H1 (cell line): ENCODE measurements at regions not wholly inside any gene's neighbourhood (a gene's known extent, or its start where the extent isn't known, plus 50 kb on each side); places are given as distances from the start of the nearest gene placed in this dataset.

Source experiments
- ASH2L ChIP-seq: fragments of 200-600, 300-600 bp; sonication (generic); IDR thresholded peaks from one replicate; pipeline ENCODE4 v1.7.1; 2017; ENCODE audit warnings: low read length
- ATF3 ChIP-seq: IDR thresholded peaks from 2 replicates; pipeline ENCODE4 v1.6.1; 2011; ENCODE audit warnings: low read depth, mild to moderate bottlenecking, low read length; ENCODE audit not compliant: insufficient read depth
- CBX8 ChIP-seq: fragments of 300-800, 300-1000 bp; sonication (generic); IDR thresholded peaks from 2 replicates; pipeline ENCODE4 v1.7.1; 2016; ENCODE audit warnings: low read depth, low read length, borderline replicate concordance
- CTBP2 ChIP-seq: IDR thresholded peaks from 2 replicates; pipeline ENCODE4 v1.7.0; 2011; ENCODE audit warnings: borderline replicate concordance, mild to moderate bottlenecking, moderate library complexity, mixed read lengths, low read length; ENCODE audit not compliant: insufficient read depth, insufficient read length
- E2F6 ChIP-seq: IDR thresholded peaks from 2 replicates; pipeline ENCODE4 v1.6.1; 2012; ENCODE audit warnings: inconsistent platforms
- HDAC6 ChIP-seq: IDR thresholded peaks from one replicate; pipeline ENCODE4 v1.7.1; 2012; ENCODE audit warnings: low read depth, mild to moderate bottlenecking, inconsistent platforms, low read length, moderate library complexity
- KDM1A ChIP-seq: fragments of 200-600, 300-600 bp; sonication (generic); IDR thresholded peaks from 2 replicates; pipeline ENCODE4 v1.7.1; 2016; ENCODE audit warnings: mild to moderate bottlenecking, low read length, borderline replicate concordance
- RAD21 ChIP-seq, 2 experiments: IDR thresholded peaks in 1 of 2; conservative IDR thresholded peaks in 1 of 2; 2 replicates each; pipeline ENCODE4 v1.6.1; 2011; ENCODE audit warnings: low read depth in 2 of 2, low read length in 2 of 2, improper control_type of control experiment in 1 of 2, inconsistent platforms in 1 of 2, mild to moderate bottlenecking in 1 of 2, moderate library complexity in 1 of 2
- TAF1 ChIP-seq: IDR thresholded peaks from 2 replicates; pipeline ENCODE4 v1.6.1; 2011; ENCODE audit warnings: mild to moderate bottlenecking, low read depth, low read length

- TF ChIP-seq CTBP2 (no peak), RAD21 (IDR thresholded peaks at IDR 0.05 in 1 of 2, conservative IDR thresholded peaks at IDR 0.05 in 1 of 2; ENCODE audit: low read depth in 2 of 2, low read length in 2 of 2) (no peak), HDAC6 (no peak), TAF1 (no peak), ATF3 (no peak), KDM1A (no peak), ASH2L (no peak), E2F6 (no peak), CBX8 (no peak)
- TF ChIP-seq, all 59 proteins: peak for 0
These were observed 117.6 kb upstream of the RASSF8 start (continued) for GRCh38 chr12:25840678-25841465.
